ENCODE measurements at regions not wholly inside any gene's neighbourhood (a gene's known extent, or its start where the extent isn't known, plus 50 kb on each side); places are given as distances from the start of the nearest gene placed in this dataset.
"Not testable (repeated sequence)": the region's sequence is repeated elsewhere in the genome, so short reads cannot be mapped to it uniquely, and the experiment has no call there.

GRCh38 chr10:4450981-4451908 is 374.8 kb upstream of the AKR1E2 start:
- peak; percentile 52 for DNase-seq (ENCODE audit: low read depth, low spot score)

GRCh38 chr10:4450169-4450568 is 375.8 kb upstream of the AKR1E2 start:
- DNase-seq (ENCODE audit: low read depth, low spot score) = no peak

GRCh38 chr10:4448030-4448429 is 378.0 kb upstream of the AKR1E2 start:
- DNase-seq (ENCODE audit: low read depth, low spot score) = no peak

GRCh38 chr10:4443419-4443818 is 382.6 kb upstream of the AKR1E2 start:
- DNase-seq (ENCODE audit: low read depth, low spot score) = no peak

GRCh38 chr10:4442296-4442695 is 383.7 kb upstream of the AKR1E2 start:
- DNase-seq (ENCODE audit: low read depth, low spot score) = no peak

- DNase-seq (ENCODE audit: low read depth, low spot score) = no peak
Observed at GRCh38 chr10:4440260-4440659, 385.7 kb upstream of the AKR1E2 start.

GRCh38 chr10:4437791-4438190 is 388.2 kb upstream of the AKR1E2 start:
- no peak for DNase-seq (ENCODE audit: low read depth, low spot score)

GRCh38 chr10:4437061-4437460 is 388.9 kb upstream of the AKR1E2 start:
- DNase-seq (ENCODE audit: low read depth, low spot score) = no peak

GRCh38 chr10:4436103-4436502 is 389.9 kb upstream of the AKR1E2 start:
- DNase-seq (ENCODE audit: low read depth, low spot score) = no peak

- DNase-seq (ENCODE audit: low read depth, low spot score) = no peak
Observed at GRCh38 chr10:4434516-4435071, 391.4 kb upstream of the AKR1E2 start.

GRCh38 chr10:4434105-4434504 is 391.9 kb upstream of the AKR1E2 start:
- DNase-seq (ENCODE audit: low read depth, low spot score) = no peak

- peak; percentile 91 for DNase-seq (ENCODE audit: low read depth, low spot score)
Observed at GRCh38 chr10:4431114-4431863, 394.7 kb upstream of the AKR1E2 start.

GRCh38 chr10:4429571-4429970 is 396.4 kb upstream of the AKR1E2 start:
- no peak for DNase-seq (ENCODE audit: low read depth, low spot score)

GRCh38 chr10:4427532-4427931 is 398.5 kb upstream of the AKR1E2 start:
- no peak for DNase-seq (ENCODE audit: low read depth, low spot score)

- no peak for DNase-seq (ENCODE audit: low read depth, low spot score)
Observed at GRCh38 chr10:4426866-4427265, 399.1 kb upstream of the AKR1E2 start.

- DNase-seq (ENCODE audit: low read depth, low spot score) = no peak
Observed at GRCh38 chr10:4409319-4409718, 416.7 kb upstream of the AKR1E2 start.

- DNase-seq (ENCODE audit: low read depth, low spot score) = no peak
Observed at GRCh38 chr10:4407783-4408182, 418.2 kb upstream of the AKR1E2 start.

- no peak for DNase-seq (ENCODE audit: low read depth, low spot score)
Observed at GRCh38 chr10:4405828-4406227, 420.2 kb upstream of the AKR1E2 start.

GRCh38 chr10:4403638-4404252 is 422.3 kb upstream of the AKR1E2 start:
- no peak for DNase-seq (ENCODE audit: low read depth, low spot score)

- DNase-seq (ENCODE audit: low read depth, low spot score) = not testable (repeated sequence)
Observed at GRCh38 chr10:4401080-4401479, 424.9 kb upstream of the AKR1E2 start.

- DNase-seq (ENCODE audit: low read depth, low spot score) = no peak
Observed at GRCh38 chr10:4399556-4399955, 426.5 kb upstream of the AKR1E2 start.

GRCh38 chr10:4398602-4399001 is 427.4 kb upstream of the AKR1E2 start:
- no peak for DNase-seq (ENCODE audit: low read depth, low spot score)

All from astrocyte of the hippocampus (primary cell).